COLO829 (cell line): ENCODE measurements at regions not wholly inside any gene's neighbourhood (a gene's known extent, or its start where the extent isn't known, plus 50 kb on each side); places are given as distances from the start of the nearest gene placed in this dataset.
"Not testable (repeated sequence)": the region's sequence is repeated elsewhere in the genome, so short reads cannot be mapped to it uniquely, and the experiment has no call there.

Experiments used
- DNase-seq: peaks from one replicate; pipeline ENCODE4 v3.0.0; 2012; ENCODE audit warnings: low spot score

- no peak for DNase-seq
Observed at GRCh38 chr6:15096894-15097837, 148.7 kb upstream of the JARID2 start.

DNA sequence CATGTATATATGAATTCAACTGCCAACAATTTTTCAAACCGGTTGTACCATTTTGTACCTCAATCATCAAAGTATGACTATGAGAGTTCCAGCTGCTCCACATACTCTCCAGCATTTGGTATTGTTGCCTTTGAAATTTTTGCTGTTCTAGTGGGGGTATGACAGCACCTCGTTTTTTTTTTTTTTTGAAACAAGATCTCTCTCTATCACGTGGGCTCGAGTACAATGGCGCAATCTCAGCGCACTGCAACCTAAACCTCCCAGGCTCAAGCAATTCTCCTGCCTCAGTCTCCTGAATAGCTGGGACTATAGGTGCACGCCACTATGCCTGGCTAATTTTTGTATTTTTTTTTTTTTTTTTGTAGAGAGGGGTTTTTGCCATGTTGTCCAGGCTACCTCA, 144.7 kb upstream of the JARID2 start:
- DNase-seq, result no peak

DNA sequence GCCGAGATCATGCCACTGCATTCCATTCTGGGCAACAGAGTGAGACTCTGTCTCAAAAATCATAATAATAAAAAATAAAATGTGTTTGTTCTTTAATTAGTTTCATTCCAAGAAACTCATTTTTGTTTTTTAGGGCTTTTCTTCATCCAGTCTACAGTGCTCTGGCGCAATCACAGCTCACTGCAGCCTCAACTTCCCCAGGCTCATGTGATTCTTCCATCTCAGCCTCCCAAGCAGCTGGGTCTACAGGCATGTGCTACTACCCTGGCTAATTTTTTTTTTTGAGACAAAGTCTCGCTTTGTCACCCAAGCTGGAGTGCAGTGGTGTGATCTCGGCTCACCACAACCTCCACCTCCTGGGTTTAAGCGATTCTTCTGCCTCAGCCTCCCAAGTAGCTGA, 143.6 kb upstream of the JARID2 start:
- no peak for DNase-seq

DNA sequence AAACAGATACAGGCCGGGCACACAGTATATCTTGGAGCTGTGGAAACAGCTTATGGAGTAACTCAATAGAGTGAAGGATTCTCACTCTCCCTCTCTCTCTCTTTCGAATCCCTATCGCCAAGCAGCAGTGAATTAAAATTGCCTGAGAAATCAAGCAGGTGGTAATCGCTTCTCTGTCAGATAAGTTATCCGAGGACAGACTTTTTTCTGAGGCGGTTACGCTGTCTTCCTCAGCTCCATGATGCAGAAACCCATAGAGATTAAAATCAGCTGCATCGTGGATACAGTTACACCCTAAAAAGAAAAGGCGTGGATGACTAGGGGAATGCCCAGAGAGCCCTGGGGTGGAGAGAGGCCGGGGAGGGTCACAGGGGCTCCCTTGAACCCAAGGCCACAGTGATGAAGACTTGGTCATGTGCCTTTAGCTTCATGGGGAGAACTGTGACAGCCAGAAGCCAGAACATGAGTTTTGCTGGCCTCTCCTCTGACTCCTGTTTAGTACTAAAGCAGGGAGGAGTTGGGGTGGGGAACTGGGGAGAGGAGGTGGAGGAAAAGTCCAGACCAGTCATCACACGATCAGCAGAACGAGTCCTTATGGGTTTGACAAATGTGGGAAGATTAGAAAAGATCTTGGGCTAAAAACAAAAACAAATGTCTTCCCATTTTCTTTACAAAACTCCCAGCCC, 138.8 kb upstream of the JARID2 start:
- DNase-seq, result no peak

DNA sequence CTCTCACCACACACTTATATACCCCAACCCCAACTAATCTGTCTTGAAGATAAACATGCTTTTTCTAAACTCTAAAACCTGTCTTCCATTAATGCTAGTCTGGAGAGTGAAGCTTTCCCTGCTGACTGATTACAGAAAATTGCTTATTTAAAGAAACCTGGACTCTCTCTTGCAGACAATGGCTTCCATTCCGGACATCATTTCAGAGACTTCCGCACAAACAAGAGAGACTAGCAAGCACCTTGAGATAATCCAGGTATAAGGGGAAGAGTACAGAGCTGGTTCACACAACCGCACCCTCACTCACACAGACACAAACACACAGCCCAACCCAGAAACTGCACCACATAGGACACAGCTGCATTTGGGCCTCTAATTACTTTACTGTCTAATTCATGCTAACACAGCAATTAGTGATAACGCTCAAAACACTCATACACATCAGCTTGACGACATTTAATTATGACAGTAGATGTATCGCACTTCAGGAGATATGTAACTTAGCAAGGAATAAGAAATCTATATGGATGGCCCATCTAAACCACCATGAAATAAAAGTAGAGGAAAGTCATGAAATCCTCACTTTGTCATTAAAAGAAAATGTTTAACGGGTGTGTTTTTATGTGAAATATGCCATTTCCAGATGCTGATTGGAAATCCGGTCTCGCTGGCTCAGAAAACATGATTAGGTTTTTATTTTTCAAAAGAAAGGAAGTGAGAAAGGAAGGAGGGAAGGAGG, 138.1 kb upstream of the JARID2 start:
- no peak for DNase-seq

- no peak for DNase-seq
Observed at GRCh38 chr6:15108383-15108715, 137.5 kb upstream of the JARID2 start.

DNA sequence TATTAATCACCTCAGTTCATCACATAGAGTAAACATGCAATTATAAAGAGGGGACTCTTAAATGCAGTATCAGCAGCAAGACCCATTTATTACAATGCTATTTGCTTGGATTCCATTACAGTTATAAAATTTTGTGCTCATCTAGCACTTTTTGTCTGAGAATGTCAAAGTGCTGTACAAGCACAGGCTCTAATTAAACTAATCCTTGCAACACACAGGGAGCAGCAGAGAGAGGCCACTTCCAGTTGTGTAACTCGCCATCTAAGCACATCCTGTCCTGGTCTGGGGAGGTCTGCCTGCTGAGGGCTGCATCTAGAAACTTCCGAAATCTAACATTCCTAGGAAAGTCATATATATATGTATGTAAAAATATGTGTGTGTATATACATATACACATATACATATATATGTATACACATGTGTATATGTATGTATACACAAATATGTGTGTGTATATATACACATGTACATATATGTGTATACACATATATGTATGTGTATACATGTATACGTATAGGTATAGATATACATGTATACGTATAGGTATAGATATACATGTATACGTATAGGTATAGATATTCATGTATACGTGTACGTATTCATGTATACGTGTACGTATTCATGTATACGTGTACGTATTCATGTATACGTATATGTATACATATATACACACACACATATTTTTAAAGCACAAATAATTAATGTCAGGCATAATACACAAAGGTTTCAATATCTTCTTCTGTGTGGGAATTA, 136.4 kb upstream of the JARID2 start:
- DNase-seq, result no peak

GRCh38 chr6:15110726-15111354, 135.0 kb upstream of the JARID2 start:
- no peak for DNase-seq

- not testable (repeated sequence) for DNase-seq
Observed at GRCh38 chr6:15111576-15111975, 134.3 kb upstream of the JARID2 start.

DNA sequence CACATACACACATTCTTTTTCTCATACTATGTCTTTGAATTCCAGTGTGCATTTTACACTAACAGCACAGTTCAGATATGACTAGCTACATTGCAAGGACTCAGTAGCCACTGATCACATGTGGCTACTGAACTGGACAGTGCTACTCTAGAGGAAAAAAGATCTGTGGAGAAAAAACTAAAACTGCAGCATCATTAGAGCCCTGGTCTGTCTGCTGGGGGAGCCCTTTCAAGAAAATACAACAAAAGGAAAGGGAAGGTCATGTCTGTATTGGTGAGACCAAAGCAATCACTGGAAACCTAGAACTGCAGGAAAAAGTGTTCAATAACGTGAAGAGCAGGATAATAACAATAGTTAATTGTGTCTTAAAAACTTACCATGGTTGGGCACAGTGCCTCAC, 132.3 kb upstream of the JARID2 start:
- DNase-seq, result no peak

- no peak for DNase-seq
Observed at GRCh38 chr6:15114061-15114460, 131.8 kb upstream of the JARID2 start.

GRCh38 chr6:15116889-15117288, 129.0 kb upstream of the JARID2 start:
- no peak for DNase-seq

DNA sequence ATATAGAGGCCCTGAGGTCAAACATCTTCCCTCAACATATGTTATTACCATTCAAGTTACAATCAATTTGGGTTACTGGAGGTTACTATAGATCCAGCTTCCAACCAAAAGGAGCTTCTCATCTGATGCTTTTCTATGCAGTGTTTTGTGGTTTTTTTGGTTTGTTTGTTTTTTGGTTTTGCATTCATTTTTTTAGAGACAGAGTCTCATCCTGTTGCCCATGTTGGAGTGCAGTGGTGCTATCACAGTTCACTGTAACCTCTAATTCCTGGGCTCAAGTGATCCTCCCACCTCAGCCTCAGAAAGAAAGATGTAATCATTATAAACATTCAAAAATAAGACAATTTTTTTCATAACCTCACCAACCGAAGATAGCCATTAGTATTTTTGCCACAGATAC, 124.4 kb upstream of the JARID2 start:
- no peak for DNase-seq

DNA sequence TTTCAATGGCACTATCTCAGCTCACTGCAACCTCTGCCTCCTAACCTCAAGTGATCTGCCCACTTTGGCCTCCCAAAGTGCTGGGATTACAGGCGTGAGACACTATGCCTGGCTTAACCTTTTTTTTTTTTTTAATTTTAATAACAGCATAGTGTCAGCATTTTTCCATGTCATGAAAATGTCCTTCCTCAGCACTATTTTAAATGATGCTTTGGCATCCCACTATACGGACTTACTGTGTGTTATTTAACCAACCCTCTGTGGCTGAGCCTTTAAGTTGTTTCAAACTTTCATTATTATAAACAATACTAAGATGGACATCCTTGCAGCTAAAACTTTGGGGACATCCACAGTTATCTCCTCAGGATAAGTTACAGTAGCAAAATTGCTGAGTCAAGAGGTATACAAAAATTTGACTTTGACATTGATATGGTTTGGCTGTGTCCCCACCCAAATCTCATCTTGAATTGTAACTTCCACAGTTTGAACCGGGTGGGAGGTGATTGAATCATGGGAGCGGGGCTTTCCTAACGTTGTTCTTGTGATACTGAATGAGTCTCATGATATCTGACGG, 123.8 kb upstream of the JARID2 start:
- no peak for DNase-seq

DNA sequence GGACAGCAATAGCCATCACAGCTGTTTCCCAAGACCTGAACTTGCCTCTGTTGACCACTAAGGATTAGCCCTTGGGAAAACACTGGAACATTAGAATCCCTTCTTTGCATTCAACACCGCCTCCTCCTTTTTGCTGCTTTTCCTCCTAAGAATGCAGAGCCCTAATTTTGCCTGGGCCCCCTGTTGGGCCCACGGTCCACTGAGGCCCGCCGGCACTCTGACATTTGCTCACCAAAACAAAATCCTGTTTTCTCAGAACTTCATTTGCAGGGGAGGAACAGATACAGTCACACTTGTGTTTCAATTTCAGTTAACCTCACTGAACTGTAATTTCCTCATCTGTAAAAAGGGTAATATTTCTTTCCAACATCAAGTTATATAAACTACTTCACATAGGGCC, 116.0 kb upstream of the JARID2 start:
- no peak for DNase-seq

GRCh38 chr6:15131234-15131633, 114.6 kb upstream of the JARID2 start:
- no peak for DNase-seq

DNA sequence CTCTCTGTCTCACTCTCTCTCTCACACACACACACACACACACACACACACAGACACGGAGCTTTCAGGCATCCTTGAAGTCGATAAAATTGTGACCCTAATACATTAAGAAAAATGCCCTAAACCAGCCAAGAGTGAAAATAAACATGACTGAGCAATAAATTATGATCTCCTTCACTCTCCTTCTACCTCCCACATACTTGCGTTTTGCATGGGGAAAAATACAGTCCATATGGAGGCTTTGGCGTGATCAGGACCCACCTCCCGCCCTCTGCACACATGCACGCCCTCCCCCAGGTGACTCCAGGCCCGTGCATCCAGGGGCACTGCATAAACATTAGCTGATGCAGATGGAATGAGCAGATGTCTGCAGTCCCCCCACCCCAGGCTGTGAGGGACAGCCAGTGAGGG, 114.2 kb upstream of the JARID2 start:
- no peak for DNase-seq

DNA sequence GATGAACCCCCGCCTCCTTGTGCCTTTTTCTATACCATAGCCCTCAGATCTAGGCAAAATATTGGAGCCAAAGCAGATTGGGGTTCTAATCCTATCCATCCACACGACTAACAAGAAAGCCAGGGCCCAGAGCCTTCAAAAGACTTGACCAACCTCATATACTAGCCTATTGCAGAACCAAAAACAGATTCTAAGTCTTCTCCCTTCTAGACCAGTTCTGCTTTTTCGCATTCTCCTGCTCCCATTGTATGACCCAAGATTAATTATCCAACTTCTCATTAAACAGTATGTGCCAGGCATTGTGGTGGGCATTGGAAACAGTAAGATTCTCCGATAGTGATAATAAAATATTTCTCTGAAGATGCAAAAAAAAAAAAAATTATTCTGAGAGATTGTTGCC, 113.7 kb upstream of the JARID2 start:
- DNase-seq, result no peak

GRCh38 chr6:15132854-15133670, 112.8 kb upstream of the JARID2 start:
- DNase-seq, result peak; percentile 34

GRCh38 chr6:15137086-15137485, 108.8 kb upstream of the JARID2 start:
- DNase-seq, result no peak
